ENCODE measurements at regions not wholly inside any gene's neighbourhood (a gene's known extent, or its start where the extent isn't known, plus 50 kb on each side); places are given as distances from the start of the nearest gene placed in this dataset.

DNA sequence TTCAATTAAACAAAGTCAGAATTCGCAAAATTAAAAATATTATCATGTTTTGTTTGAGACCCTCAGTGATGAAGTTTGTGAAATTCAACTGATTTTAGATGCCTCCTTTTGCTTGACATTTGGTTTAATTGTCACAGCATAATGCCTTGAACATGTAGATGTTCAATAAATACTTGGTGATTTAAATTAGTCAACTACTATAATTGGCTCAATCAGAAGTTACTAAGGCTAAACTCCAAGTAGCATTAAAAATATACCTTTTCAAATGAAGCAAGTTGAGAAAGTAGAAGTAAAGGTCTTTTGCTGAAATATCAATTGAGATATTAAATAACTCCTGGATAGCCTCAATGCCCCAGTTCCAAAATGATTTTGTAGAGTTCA, 145.8 kb upstream of the AKIRIN2 start:
- no peak for DNase-seq (ENCODE audit: low read depth)

DNA sequence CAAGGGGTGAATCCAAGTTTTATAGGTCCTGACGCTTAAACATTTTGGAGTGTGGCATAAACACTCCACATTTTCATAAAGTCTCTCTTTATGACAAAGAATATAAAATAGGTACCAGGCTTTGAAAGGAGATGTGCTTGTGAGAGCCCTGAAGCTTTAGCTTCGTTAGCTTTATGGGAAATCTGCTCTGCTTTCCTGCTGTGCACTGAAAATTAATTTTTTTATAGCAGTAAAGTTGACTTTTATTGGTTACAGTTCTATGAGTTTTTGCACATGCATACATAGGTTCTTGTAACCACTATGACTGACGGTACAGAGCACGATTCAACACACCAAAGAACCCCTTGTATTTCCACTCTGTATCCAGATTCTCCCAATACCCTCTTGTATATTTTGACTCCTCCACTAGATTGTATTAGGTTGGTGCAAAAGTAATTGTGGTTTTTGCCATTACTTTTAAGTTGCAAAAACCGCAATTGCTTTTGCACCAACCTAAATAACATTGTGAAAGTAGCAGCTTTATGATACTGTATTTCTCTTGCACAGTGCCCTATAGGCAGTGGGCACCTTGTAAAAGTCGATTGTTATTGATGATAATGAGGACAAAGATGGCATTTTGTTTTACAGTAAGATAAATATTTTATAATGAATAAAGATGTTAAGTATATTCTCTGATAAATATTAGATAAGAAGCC, 145.2 kb upstream of the AKIRIN2 start:
- DNase-seq (ENCODE audit: low read depth), result no peak

DNA sequence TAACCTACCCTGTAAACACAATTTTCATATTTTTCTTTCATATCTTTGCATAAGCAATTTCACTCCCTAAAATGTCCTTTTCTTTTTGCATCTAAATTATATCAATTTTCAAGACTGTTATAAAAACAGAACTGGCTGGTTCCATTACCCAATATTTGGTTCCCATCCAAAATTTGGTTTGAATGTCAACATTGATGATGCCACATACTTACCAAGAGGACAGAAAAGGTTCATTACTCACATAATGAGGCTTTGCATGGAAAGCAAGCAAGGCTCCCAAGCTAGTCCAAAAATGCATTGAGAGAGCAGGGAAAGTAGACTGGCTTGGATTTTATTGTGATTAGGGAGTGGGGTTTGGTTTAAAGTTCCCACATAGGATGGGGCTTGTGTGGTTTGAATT, 144.4 kb upstream of the AKIRIN2 start:
- no peak for DNase-seq (ENCODE audit: low read depth)

DNA sequence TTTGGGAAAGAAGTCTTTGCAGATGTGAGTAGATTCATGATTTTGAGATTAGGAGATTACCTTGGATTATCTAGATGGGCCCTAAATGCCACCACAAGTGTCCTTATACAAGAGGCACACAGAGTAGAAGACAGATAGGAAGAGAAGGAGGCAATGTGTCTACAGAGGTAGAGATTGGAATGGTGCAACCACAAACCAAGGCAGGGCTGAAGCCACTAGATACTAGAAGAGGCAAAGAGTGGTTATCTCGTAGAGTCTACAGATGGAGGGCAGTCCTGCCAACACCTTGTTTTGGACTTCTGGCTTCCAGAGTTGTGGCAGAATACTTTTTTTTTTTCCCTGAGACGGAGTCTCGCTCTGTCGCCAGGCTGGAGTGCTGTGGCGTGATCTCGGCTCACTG, 138.3 kb upstream of the AKIRIN2 start:
- no peak for DNase-seq (ENCODE audit: low read depth)

DNA sequence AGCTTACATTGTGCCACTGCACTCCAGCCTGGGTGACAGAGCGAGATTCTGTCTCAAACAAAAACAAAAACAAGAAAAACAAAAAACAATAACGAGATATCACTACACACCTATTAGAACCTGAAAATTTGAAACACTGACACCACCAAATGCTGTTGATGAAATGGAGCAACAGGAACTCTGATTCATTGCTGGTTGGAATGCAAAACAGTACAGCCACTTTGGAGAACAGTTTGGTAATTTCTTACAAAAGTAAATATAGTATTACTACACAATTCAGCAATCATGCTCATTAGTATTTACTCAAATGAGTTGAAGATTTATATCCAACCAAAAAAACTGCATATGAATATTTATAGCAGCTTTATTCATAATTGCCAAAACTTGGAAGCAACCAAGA, 135.8 kb upstream of the AKIRIN2 start:
- DNase-seq (ENCODE audit: low read depth), result no peak

DNA sequence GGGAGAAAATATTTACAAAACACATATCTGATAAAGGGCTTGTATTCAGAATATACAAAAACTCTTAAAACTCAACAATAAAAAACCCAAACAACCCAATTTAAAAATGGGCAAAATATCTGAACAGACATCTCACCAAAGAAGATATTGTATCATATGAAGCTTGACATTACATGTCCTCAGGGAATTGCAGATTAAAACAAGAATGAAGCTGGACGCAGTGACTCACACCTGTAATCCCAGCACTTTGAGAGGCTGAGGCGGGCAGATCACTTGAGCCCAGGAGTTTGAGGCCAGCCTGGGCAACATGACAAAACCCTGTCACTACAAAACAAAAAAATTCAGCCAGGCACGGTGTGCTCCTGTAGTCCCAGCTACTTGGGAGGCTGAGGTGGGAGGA, 135.4 kb upstream of the AKIRIN2 start:
- no peak for DNase-seq (ENCODE audit: low read depth)

DNA sequence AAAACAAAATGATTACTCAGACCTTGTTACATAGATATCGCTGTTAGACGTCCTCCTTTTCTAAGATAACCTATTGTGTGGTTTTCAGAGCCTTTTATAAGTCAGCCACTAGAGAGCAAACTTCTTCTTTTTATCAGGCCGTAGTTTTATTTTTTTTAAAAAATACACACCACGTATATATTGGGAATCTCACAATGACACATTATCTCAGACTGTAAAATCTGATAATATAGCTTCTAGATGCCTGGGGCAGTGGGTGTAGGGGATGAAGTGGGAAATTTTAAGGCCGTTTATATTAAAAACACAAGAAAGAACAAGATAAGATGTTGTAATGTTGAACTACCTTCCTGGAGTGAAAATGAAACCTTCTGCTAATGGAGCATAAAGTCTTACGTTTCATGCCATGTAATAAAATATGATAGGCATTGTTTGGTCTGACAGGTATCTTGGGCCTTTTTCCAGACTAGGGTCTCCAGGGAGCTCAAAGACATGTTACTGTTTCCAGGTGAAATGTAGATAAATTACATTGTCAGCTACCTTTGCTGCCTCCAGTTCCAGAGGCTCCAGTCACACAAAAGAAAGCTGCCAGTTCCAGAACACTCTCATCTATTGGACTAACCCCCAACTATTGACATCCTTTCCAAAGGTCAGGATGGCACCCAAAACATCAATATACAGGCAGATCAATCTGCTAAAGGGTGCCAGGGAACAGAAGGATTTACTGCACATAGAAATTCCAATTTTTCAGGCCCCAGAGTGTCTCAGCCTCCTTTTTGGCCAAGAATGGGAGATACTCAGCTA, 130.2 kb upstream of the AKIRIN2 start:
- peak; percentile 23 for DNase-seq (ENCODE audit: low read depth)

DNA sequence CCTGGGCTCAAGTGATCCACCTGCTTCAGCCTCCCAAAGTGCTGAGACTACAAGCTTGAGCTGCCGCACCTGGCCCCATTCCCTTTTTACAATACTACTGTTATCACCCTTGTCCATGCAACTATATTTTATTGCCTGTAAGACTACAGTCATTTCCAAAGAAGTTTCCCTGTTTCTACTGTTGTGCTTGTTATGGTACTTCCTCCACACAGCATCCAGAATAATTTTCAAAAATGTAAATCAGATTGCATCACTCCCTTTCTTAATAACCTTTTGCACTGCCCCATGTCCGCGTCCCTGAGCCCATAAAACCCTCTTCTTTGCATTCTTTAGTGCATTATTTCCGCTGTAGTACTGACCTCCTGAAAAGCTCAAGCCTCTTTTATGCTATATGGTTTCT, 128.9 kb upstream of the AKIRIN2 start:
- DNase-seq (ENCODE audit: low read depth), result peak; percentile 13

DNA sequence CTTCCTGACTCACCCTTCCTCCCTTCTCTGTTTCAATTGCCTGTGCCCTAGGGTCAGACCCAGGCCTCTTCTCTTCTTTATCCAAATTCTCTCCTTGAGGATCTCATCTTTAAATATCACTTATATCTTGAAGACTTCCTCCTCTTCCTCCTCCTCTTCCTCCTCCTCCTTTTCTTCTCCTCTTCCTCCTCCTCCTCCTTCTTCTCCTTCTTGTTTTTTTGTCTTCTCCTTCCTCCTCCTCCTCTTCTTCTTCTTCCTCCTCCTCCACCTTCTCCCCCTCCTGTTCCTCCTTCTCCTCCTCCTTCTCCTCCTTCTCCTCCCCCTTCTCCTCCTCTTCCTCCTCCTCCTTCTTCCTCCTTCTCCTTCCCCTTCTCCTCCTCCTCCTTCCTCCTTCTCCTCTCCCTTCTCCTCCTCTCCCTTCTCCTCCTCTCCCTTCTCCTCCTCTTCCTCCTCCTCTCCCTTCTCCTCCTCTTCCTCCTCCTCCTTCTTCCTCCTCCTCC, 127.6 kb upstream of the AKIRIN2 start:
- no peak for DNase-seq (ENCODE audit: low read depth)

DNA sequence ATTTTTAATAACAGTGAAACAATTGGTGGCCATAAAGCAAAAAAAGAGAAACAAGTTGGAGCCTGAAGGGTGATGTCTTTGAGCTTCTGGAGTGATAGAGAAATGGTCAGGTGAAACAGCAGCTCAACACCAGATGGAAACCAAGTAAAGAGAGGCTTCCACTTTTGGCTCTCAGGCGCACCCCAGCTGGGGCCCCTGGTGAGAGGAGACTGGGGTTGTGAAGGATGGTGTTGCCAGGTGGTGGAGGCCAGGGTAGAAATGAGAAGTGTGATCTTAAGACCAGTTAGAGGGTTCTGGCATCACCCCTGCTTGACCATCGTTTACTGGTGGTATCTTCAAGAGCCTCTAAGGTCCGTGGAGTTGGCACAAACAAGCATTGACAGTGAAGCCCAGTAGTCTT, 126.0 kb upstream of the AKIRIN2 start:
- no peak for DNase-seq (ENCODE audit: low read depth)

DNA sequence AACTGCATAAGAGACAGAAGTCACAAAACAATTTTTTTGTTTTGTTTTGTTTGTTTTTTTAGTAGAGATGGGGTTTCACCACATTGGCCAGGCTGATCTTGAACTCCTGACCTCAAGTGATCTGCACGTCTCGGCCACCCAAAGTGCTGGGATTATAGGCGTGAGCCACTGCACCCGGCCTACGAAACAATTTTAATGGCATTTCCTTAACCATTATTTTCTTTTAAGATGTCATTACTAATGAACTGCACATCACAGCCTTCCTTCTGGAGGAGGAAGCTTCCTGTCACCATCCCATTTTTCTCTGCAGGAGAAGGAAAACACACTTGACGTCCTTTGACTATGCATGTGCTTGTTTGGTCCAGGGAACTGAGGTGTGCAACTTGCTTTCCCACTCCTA, 125.3 kb upstream of the AKIRIN2 start:
- DNase-seq (ENCODE audit: low read depth), result no peak

DNA sequence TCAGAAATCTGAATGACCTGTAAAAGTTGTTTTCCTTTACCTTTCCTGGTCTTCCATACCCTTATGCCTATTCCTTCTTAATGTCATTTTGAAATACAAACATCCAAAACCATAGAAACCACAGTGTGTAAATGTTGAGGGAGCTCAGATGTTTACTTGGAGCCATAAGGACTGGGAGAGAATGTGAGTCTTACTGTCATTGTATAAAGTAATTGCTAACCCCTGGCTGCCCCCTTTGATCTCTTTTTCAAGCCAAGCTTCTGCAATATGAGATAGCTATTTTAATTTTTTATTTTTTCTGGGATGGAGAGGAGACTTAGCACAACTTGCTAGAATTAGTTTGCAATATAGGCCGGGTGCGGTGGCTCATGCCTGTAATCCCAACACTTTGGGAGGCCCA, 124.4 kb upstream of the AKIRIN2 start:
- no peak for DNase-seq (ENCODE audit: low read depth)

DNA sequence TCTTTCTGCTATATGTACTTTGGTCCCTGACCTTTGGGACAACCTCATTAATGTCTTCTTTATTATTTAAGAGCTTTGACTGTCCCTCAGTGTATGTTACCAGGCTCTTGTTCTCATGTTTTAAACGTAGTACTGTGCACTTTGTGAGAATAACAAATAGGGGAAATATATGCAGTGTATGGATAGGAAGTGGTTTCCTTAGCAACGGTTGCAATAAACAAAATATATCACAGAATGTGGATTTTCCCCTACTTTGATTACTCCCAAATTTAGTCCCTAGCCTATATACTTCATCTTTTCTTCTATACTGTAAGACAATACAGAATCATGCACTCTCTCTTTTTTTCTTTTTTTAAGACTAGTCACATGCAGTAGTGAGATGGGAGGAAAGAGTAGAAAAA, 123.8 kb upstream of the AKIRIN2 start:
- DNase-seq (ENCODE audit: low read depth), result no peak

DNA sequence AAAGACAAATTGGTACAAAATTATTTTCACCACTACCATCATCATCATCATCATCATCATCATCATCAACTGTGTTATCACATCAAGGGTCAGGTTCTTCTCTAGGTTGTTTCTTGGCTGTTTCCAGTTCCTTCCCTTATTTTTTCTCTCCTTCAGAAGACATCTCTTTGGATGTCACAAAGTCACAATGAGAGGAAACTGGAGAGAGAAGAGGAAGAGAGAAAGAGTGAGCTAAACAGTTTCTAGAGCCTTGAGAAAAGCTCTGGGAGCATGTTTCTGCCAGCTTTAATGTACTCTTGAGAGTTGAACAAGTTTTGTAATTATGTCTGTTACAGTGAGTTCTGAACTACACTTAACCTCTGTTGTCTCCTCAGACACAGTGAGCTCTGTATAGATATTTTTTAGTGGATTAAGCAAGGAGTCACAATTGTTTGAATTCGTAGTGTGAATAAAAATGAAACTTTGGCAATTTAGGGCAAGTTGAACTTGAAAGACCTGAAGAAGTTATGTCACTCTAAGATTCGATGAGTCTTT, 123.0 kb upstream of the AKIRIN2 start:
- no peak for DNase-seq (ENCODE audit: low read depth)

DNA sequence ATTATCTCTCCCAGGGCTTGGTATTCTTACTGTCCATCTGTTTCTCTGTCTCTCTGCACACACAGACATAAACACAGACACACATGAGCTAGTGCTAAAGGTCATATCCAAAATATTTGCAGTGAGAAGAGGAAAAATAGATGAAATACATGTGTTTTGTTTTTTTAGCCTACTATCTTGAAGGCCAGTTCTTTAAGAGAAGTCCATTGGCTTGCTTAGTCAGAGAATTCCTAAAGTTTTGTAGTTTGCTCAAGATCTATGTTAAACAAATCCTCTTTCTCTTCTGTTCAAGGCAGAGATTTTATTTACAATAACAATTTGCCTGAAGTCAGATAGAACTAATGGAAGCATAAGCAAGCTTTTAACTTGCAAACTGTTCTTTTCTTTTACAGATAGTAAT, 120.0 kb upstream of the AKIRIN2 start:
- DNase-seq (ENCODE audit: low read depth), result peak; percentile 5

DNA sequence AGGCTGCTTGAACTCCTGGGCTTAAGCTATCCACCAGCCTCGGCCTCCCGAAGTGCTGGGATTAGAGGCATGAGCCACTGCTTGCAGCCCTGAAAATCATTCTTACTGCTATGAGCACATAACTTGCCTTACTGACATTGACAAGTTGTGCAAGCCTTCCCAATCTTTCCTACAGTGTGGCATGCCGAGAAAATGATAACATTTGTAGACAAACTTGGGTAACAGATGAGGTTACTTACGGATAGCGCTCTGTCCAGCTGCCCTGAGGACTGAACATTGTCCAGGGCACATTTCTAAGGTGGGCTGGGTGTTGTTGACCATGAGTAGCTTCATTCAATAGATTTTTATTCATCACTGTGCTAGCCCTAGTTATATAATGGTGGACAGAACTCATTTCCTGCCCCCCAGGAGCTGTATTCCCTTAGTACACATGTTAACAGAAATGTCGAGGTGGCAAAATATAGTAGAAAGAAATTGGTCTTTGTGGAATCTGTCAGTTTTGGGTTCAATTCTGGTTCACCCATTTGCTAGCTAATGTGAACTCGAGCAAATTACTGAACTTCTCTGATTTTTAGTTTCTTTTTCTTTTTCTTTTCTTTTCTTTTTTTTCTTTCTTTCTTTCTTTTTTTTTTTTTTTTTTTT, 118.4 kb upstream of the AKIRIN2 start:
- no peak for DNase-seq (ENCODE audit: low read depth)

DNA sequence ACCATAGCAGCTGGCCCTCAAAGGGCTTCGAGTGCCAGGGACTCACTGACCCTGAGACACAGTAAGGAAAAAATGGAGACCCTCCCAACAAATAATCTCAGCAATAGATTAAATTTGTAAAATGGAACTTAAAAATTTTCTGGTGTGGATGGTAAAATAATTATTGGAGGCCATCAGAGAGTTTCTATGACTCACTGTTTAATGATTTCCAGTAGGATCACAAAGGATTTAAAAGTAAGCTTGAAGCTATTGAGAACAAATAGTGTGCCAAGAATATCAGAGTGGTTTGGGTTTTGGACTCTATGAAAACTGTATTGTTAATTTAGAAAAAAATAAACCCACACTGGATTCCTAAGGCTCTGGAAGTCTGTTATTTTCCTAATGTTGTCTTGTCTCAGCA, 115.2 kb upstream of the AKIRIN2 start:
- DNase-seq (ENCODE audit: low read depth), result peak; percentile 16

DNA sequence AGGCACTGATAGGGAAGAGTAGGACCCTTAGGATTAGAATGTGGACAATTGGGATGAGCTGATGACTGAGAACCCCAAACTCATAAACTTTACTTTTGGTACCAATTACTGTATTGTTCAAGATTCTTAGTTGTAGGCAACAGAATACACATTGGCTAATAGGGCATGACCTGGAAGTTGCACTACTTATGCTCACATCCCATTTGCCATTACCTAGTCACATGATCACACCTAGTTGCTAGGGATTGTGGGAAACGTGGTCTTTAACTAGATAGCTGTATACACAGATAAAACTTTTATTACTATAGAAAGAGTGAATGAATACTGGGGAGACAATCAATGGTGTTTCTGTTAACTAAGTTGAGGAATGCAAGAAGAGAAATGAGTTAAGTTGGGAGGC, 113.4 kb upstream of the AKIRIN2 start:
- no peak for DNase-seq (ENCODE audit: low read depth)

DNA sequence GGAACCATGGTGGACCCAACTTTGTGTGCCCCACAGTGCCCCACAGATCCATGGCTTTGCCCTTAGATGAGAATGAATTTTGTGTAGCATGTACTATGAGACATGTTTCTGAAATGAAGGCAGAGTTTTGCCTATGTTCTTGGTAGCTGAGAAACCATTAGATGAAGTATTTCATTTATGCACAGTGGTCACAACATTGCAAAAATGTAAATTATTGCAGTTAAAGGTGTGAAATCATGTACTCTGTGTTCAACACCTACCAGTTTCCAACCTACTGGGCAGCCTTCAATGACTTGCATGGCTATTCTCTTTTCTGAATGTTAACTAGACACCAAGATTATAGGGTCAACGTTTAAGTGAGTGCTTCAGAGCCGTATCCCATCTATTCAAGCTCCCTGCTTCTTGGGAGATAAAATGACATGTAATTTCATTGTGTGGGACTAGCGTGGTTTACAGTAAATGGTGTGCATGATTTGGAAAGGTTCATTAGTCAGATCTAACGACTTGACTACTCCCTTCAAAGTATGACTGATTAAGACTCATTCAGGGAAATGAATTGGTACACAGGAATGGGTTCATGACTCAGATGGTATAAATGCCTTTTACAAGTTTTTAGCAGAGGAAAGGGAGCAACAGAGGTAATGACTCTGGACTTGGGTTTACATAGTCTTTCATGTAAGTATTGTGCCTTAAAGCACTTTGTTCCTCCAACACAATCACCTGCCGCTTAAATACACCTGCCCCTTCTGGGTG, 106.1 kb upstream of the AKIRIN2 start:
- peak; percentile 75 for DNase-seq (ENCODE audit: low read depth)

DNA sequence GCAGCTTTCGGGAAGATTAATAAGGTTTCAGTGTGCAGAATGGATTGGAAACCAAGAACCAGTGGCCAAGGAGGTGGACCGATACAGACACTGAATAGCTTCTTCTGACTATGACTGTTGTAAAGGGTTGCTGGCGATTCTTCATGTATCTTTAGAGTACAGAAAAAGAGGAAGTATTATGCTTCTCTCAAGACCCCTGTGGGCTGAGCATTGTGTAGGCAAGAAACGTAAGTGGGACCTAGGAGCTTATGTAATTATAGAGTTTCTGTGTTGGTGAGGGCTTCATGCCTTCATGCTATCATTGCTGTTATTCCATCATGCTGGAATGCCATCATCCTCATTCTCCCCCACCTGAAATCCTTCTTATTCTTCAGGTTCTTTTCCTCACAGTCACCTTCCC, 105.4 kb upstream of the AKIRIN2 start:
- DNase-seq (ENCODE audit: low read depth), result no peak

DNA sequence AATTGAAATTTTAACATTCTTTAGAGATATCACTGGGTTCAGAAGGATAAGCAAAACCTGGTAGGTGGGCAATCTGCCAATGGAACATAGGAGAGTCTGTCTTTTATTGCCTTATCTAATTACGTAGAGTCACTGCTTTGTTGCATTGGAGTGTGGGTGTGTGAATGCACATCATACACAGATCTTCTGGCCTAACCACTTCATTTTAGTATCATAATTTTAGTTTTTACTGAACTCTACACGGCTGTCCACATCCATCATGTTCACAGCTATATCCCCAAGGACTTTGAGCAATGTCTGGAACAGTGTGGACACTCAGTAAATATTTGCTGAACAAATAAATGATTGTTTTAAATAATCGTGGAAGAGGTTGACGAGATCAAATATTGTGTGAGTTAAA, 104.6 kb upstream of the AKIRIN2 start:
- no peak for DNase-seq (ENCODE audit: low read depth)

DNA sequence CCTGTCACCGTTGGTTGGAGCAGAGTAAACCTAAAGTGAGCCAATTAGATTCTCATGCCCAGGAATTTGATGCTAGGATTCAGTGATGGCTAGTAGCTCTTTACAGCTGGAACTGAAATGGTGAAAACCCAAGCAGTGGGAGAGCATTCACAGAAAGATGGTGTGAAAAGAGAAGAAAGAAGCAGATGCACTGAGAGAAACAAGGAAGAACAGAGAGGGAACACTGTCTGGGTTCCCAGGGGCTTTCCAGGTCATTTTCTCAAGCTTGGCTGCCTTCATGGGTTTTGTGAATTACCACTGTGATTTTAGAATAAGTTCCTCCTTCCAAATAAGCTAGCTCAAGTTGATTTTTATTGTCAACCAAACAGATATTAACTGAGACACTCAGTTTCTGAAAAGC, 104.1 kb upstream of the AKIRIN2 start:
- DNase-seq (ENCODE audit: low read depth), result no peak

All from EH (cell line).